SU-DHL-6 (cell line): ENCODE measurements at regions not wholly inside any gene's neighbourhood (a gene's known extent, or its start where the extent isn't known, plus 50 kb on each side); places are given as distances from the start of the nearest gene placed in this dataset.

ENCODE experiments used
- CTCF ChIP-seq: fragments of 200-600 bp; sonication (generic); IDR thresholded peaks from one replicate; pipeline ENCODE4 v1.5.1; 2017; ENCODE audit warnings: antibody characterized with exemption, mild to moderate bottlenecking, low read length, moderate library complexity; ENCODE audit not compliant: insufficient read depth, poor library complexity, severe bottlenecking
- EZH2phosphoT487 ChIP-seq: fragments of 200-600 bp; sonication (generic), shearing (Covaris generic); conservative IDR thresholded peaks from 2 replicates; pipeline ENCODE4 v1.6.1; 2018; ENCODE audit warnings: mild to moderate bottlenecking, antibody characterized with exemption, low read length, moderate library complexity, mixed read lengths

GRCh38 chr13:80737513-80737912, 396.6 kb upstream of the SPRY2 start:
- TF ChIP-seq CTCF (no peak), EZH2phosphoT487 (no peak)
